ENCODE measurements at regions not wholly inside any gene's neighbourhood (a gene's known extent, or its start where the extent isn't known, plus 50 kb on each side); places are given as distances from the start of the nearest gene placed in this dataset.

DNA sequence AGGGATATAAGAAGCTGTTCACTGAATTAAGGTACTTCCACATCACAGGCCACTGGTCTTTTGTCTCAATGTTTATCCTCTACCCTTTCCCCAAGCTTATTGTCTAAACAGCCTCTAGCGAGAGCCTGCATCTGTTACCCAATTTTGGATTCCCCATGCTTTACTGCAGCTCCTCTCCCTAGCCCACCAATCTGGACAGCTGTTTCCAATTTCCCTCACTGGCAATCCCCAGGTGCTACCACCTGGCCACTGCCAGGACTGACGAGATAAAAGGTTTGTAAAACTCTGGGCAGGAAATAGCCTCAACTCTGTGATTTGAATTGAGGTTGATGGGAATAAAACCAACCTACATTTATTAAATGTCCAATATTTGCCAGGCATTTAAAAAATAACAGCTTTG, 58.0 kb upstream of the TEX9 start:
- peak; percentile 29 for DNase-seq

- DNase-seq = no peak
Measured at GRCh38 chr15:56298723-56299122, 55.0 kb upstream of the RFX7 start.

DNA sequence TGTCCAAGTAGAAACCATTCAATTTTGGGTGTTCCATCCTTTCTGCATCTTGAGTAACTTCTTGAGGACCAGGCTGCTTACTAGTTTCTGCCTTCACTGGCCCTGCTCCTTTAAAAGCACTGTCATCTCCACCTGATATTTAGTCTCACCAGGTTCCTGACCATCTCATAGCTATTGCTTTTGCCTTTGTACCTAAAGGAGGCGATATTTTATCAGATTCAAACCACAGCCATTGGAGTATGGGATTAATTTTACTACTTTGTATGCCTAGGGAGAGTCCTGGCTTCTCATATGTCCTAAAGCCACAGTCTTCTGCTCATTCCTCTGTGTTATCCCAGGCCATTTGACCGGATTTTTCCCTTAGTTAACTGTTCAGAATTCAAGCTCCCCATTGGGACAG, 51.8 kb upstream of the RFX7 start:
- no peak for DNase-seq

DNA sequence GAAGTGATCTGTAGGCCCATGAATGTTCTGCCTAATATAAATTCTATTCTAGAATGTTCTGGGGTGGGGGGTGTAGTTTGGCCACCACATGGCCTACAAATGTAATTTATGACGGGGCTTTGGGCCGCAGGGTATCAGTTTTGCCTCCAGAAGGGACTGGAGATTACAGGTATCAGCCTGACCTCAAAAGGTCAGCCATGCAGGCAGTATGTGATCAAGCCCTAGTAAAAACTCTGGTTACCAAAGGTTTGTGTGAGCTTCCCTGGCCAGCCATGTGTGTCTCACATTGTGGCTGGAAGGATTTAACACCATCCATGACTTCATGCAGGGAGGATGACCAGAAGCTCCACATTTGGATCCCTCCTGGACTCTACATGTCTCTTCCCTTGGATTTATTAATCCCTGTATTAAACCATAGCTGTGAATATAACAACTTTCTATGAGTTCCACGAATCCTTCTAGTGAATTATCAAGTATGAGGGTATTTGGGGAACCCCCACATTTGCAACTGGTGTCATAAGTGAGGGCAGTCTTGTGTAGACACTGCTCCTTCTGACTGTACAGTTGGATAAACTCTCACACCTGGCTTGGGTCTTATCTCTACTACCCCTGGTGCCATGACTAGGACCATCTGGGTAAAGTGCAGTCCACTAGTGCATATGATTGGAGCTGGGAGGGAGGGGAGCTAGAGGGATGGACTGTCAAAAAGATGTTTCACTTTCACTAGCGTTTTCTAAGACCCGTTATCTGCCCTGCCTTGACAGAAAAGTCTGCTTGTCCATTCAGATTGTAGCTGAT, 50.0 kb upstream of the RFX7 start:
- no peak for DNase-seq
